Choroid plexus epithelial cell (primary cell): ENCODE measurements at regions not wholly inside any gene's neighbourhood (a gene's known extent, or its start where the extent isn't known, plus 50 kb on each side); places are given as distances from the start of the nearest gene placed in this dataset.
A peak's percentile ranks its signal among the peaks of the same experiment; 100 is the strongest.

Experiments used
- DNase-seq: peaks from one replicate; pipeline ENCODE4 v3.0.0-alpha.2; 2010; ENCODE audit warnings: low read depth
- H3K4me3 ChIP-seq: 2 replicates; pipeline ENCODE4 v1.5.1; 2011; ENCODE audit warnings: low read depth, mild to moderate bottlenecking, control low read depth, low read length, moderate library complexity
- TF ChIP-seq, protein P1 (sequence below): conservative IDR thresholded peaks from 2 replicates; pipeline ENCODE4 v1.5.1; 2011; ENCODE audit warnings: low read depth, mild to moderate bottlenecking, control low read depth, inconsistent platforms, low read length, moderate library complexity

DNA sequence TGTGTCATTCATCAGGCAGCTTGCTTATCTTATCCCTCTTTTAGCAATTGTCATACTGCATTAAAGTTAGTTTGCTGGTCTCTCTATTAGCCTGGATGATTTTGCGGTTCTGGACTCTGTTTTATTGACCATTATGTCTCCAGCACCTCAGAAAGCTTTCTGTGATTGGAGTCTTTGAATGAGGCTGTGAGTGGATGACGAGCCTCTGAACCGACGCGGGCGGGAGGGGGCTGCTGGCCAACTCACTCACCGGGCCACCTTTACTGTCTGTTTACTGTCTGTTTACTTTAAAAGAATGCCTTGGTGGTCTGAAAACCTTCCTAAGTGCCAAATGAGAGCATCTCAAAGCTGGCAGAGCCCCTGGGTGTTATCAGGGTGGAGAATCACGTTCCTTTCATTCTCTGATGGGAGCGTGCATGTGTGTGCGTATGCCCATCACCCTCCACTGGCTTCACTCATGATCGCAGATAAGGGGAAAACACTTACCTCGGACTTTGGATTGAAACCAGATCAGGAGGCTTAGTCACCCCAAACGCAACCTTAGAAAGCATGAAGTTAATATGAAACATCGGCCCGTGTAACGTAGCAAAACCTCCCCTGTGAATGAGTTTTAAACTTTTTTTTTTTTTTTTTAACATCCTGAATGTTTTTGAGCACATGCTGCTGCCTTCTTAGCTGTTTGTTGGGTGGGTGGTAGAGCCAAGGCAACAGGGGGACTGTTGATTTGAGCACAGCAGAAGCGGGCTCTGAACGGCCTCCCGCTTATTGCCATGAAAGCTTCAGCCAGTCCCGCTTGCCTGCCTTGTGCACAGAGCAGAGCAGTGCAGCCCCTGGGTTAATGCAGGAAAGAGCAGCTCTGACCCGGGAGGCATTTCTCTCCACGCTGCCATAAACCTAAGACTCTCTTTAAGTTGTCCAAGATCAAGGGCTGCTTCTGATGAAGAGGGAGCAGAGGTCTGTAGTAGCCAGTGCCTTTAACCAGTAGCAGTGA is 173.6 kb downstream of the GADD45G start:
- no peak for DNase-seq
- no peak overlapping the region for H3K4me3 ChIP-seq
- TF ChIP-seq, protein P1, sequence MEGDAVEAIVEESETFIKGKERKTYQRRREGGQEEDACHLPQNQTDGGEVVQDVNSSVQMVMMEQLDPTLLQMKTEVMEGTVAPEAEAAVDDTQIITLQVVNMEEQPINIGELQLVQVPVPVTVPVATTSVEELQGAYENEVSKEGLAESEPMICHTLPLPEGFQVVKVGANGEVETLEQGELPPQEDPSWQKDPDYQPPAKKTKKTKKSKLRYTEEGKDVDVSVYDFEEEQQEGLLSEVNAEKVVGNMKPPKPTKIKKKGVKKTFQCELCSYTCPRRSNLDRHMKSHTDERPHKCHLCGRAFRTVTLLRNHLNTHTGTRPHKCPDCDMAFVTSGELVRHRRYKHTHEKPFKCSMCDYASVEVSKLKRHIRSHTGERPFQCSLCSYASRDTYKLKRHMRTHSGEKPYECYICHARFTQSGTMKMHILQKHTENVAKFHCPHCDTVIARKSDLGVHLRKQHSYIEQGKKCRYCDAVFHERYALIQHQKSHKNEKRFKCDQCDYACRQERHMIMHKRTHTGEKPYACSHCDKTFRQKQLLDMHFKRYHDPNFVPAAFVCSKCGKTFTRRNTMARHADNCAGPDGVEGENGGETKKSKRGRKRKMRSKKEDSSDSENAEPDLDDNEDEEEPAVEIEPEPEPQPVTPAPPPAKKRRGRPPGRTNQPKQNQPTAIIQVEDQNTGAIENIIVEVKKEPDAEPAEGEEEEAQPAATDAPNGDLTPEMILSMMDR = no peak

DNA sequence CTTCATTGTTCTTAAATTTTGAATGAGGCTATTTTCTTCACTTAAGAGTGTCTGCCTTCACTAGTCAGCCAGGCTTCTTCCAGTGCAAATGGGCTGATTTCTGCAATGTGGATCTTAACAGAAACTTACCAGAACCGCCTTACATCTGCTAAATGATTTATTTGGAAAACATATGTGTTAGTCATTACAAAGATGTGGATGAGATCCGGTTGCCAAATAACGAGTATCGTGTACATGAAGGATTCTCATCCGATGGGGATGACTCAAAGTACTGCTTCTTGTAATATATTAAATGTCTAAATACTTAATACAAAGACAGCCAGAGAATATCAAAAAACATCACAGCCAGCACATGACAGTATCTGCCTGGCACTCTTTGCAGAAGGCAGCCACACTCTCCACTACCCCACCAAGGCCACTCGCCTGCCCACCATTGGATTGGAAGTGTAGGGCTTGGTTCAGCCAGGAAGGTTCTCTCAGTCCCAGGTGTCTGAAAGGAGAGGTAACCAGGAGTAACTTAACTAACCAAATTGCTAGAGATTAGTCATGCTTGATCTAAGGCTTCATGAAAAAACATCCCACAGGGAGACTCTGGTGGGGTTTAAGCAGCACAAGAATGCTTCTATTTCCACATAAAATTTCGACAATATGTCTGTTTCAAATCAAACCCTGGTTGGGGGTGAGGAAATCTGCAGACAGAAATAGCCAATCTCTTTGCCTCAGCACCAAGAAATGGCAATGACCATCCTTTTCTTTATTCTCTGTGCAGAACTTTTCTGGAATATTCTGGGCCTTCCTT is 174.8 kb downstream of the GADD45G start:
- TF ChIP-seq, protein P1 = no peak
- DNase-seq = no peak
- H3K4me3 ChIP-seq = no peak overlapping the region

DNA sequence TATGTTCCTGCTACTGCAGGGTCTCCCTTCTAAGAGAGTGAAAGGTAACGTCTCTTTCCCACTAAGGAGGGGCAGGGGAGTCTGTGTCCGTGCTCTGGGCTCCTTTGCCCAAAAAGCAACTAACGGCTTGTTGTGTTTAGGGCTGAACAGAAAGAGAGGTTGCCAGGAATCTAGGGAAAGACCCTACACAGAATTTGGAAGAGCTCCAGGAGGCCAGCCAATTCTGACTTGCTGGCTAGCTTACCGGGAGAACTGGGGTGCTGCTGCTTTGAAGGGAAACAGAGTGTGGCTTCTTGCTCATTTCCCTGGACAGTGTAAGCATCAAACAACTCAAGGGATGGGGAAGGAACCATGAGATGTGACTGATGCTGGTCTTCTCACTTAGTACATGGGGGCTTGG is 176.1 kb downstream of the GADD45G start:
- H3K4me3 ChIP-seq = no peak overlapping the region
- TF ChIP-seq, protein P1 = no peak
- DNase-seq = no peak

DNA sequence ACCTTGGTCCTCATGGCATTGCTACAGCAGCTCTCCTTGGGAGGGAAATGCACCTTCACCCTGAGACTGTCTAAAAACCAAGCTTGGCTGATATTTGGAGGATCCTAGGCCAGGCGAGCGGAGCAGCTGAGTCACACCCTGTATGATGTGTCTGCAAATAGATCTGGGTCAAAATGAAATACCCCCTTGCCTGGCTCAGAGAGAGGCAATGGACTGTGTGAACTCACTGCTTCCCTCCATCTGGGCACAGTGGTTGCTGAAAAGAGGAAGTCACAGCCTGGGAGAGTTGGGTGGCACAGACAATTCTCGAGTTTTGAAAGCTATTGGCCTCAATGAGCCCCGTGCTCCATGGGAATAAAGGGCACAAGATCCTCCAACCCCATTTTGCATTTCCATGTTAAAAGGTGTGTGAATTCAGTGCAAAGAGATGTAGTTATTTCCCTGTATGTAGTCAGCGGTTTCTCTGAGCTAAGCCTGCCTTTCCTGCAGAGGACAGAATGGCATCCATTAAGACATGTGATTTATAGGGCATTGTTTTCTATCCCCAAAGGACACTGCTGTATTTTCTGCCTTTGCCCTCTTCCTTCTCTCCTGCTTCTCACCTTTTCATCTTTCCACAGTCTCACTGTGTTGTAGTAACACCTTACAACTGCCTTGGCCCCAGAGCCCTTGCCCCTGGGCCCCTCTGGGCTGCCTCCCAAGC is 177.2 kb downstream of the GADD45G start:
- DNase-seq = no peak

DNA sequence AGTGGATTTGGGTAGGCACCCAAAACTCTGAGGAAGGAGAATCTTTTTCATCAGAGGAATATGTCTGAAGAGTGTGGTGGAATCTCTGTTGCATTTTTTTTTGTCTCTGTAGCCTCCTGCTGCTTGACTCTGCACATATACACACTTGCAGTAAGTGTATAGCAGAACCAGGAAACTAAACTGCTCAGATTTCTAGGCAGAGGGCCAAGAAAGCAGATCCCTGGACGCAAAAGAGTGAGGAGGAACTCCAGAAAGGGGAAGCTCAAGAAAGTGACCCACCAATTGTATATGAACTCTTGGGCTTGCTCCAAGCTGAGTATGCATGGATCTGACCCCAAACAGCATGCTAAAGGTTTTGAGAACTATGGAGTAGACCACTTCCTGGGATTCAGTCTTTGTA is 181.8 kb downstream of the GADD45G start:
- no peak overlapping the region for H3K4me3 ChIP-seq
- TF ChIP-seq, protein P1 = no peak
- DNase-seq = peak; percentile 47

More for the DNA sequence above, 177.2 kb downstream of the GADD45G start:
- TF ChIP-seq, protein P1 = no peak
- no peak overlapping the region for H3K4me3 ChIP-seq

DNA sequence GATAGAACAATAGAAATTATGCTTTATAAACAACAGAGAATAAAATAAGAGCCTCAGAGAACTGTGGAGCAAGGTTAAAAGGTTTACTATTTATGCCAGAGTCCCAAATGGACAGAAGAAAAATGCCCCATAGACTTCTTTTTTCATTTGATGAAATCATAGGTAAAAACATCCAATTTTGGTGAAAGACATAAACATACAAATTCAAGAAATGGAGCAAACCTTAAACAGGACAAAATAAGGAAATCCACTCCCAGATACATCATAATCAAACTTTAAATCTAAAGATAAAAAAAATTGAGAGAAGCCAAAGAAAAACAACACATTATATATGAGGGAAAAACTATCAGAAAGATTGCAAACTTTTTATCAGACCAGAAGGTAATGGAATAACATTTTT is 182.8 kb downstream of the GADD45G start:
- DNase-seq = no peak
- TF ChIP-seq, protein P1 = no peak
- H3K4me3 ChIP-seq = no peak overlapping the region
